Trophoblast cell (in vitro differentiated cells and primary cell): ENCODE measurements at regions not wholly inside any gene's neighbourhood (a gene's known extent, or its start where the extent isn't known, plus 50 kb on each side); places are given as distances from the start of the nearest gene placed in this dataset.

ENCODE experiments used
- DNase-seq, 2 donors: peaks; one replicate each; pipeline ENCODE4 v3.0.0-alpha.2; 2016
- H2AFZ ChIP-seq: 2 replicates; pipeline ENCODE4 v1.6.1; 2013; ENCODE audit warnings: low read length, moderate library complexity, mild to moderate bottlenecking; ENCODE audit not compliant: insufficient read depth, poor library complexity
- H2AK5ac ChIP-seq: 2 replicates; pipeline ENCODE4 v1.6.1; 2013; ENCODE audit warnings: mild to moderate bottlenecking, low read length
- H2BK120ac ChIP-seq: 2 replicates; pipeline ENCODE4 v1.6.1; 2013; ENCODE audit warnings: low read length, mild to moderate bottlenecking, moderate library complexity; ENCODE audit not compliant: insufficient read depth, poor library complexity
- H2BK12ac ChIP-seq: 2 replicates; pipeline ENCODE4 v1.6.1; 2013; ENCODE audit warnings: mild to moderate bottlenecking, low read length, moderate library complexity
- H2BK5ac ChIP-seq: 2 replicates; pipeline ENCODE4 v1.6.1; 2013; ENCODE audit warnings: low read length, low read depth, moderate library complexity, mild to moderate bottlenecking; ENCODE audit not compliant: poor library complexity
- H3K14ac ChIP-seq: 2 replicates; pipeline ENCODE4 v1.6.1; 2013; ENCODE audit warnings: mild to moderate bottlenecking, low read length
- H3K18ac ChIP-seq: 2 replicates; pipeline ENCODE4 v1.6.1; 2013; ENCODE audit warnings: mild to moderate bottlenecking, low read length
- H3K23ac ChIP-seq: 2 replicates; pipeline ENCODE4 v1.6.1; 2013; ENCODE audit warnings: low read length
- H3K27ac ChIP-seq: 2 replicates; pipeline ENCODE4 v1.5.1; 2013; ENCODE audit warnings: low read depth, mild to moderate bottlenecking, inconsistent platforms, low read length, moderate library complexity
- H3K27me3 ChIP-seq: 2 replicates; pipeline ENCODE4 v1.6.1; 2013; ENCODE audit warnings: inconsistent platforms, mild to moderate bottlenecking, low read length, moderate library complexity; ENCODE audit not compliant: insufficient read depth
- H3K36me3 ChIP-seq, 2 experiments: 1 replicate in 1 of 2; 2 replicates in 1 of 2; pipeline ENCODE4 v1.6.1; 2013; ENCODE audit warnings: low read length in 2 of 2, mild to moderate bottlenecking in 2 of 2, moderate library complexity in 1 of 2; ENCODE audit not compliant: insufficient read depth in 2 of 2, control insufficient read depth in 1 of 2
- H3K4ac ChIP-seq: 2 replicates; pipeline ENCODE4 v1.6.1; 2013; ENCODE audit warnings: low read depth, mild to moderate bottlenecking, low read length, moderate library complexity
- H3K4me1 ChIP-seq, 2 experiments: 1 replicate in 1 of 2; 2 replicates in 1 of 2; pipeline ENCODE4 v1.6.1; 2013; ENCODE audit warnings: low read length in 2 of 2, mild to moderate bottlenecking in 2 of 2, moderate library complexity in 1 of 2; ENCODE audit not compliant: insufficient read depth in 2 of 2, control insufficient read depth in 1 of 2
- H3K4me2 ChIP-seq: 2 replicates; pipeline ENCODE4 v1.6.1; 2013; ENCODE audit warnings: inconsistent platforms, mild to moderate bottlenecking, low read length, moderate library complexity
- H3K4me3 ChIP-seq: 2 replicates; pipeline ENCODE4 v1.5.1; 2013; ENCODE audit warnings: mild to moderate bottlenecking, low read depth, low read length, inconsistent platforms
- H3K79me1 ChIP-seq: one replicate; pipeline ENCODE4 v1.6.1; 2013; ENCODE audit warnings: low read length
- H3K79me2 ChIP-seq: 2 replicates; pipeline ENCODE4 v1.6.1; 2013; ENCODE audit warnings: low read length, mild to moderate bottlenecking; ENCODE audit not compliant: control insufficient read depth, insufficient read depth, poor library complexity
- H3K9ac ChIP-seq: 2 replicates; pipeline ENCODE4 v1.6.1; 2013; ENCODE audit warnings: mild to moderate bottlenecking, low read length
- H3K9me3 ChIP-seq: 2 replicates; pipeline ENCODE4 v1.6.1; 2013; ENCODE audit warnings: low read depth, mild to moderate bottlenecking, control low read depth, inconsistent platforms, low read length; ENCODE audit not compliant: insufficient read depth
- H4K12ac ChIP-seq: 2 replicates; pipeline ENCODE4 v1.6.1; 2013; ENCODE audit warnings: low read depth, mild to moderate bottlenecking, low read length, moderate library complexity
- H4K8ac ChIP-seq: 2 replicates; pipeline ENCODE4 v1.6.1; 2013; ENCODE audit warnings: low read depth, mild to moderate bottlenecking, low read length, moderate library complexity
- H4K91ac ChIP-seq: one replicate; pipeline ENCODE4 v1.6.1; 2013; ENCODE audit warnings: low read depth, mild to moderate bottlenecking, low read length, moderate library complexity
- WGBS: extraction: QIAGEN DNeasy Blood & Tissue Kit; methylation state at CpG from one replicate; pipeline ENCODE4 v1.1.7; 2013; ENCODE audit warnings: missing lambda C conversion rate; ENCODE audit not compliant: insufficient read length, insufficient coverage; ENCODE audit errors: extremely low coverage; 5-methylcytosine and 5-hydroxymethylcytosine counted together

GRCh38 chr1:191669629-191670028 is 488.6 kb upstream of the RGS18 start:
- no peak overlapping the region for H3K9ac ChIP-seq
- H3K36me3 ChIP-seq: no peaks in the 10 kb centered on the region
- H2BK120ac ChIP-seq: no peak overlapping the region
- H3K4ac ChIP-seq: no peak overlapping the region
- no peaks in the 10 kb centered on the region for H3K79me2 ChIP-seq
- no peak overlapping the region for H3K27ac ChIP-seq
- no peak overlapping the region for H3K14ac ChIP-seq
- H3K4me1 ChIP-seq: no peaks in the 10 kb centered on the region
- no peaks in the 10 kb centered on the region for H3K27me3 ChIP-seq
- H3K4me2 ChIP-seq: no peak overlapping the region
- H2BK5ac ChIP-seq: no peak overlapping the region
- no peak overlapping the region for H2BK12ac ChIP-seq
- no peaks in the 10 kb centered on the region for H3K79me1 ChIP-seq
- H4K8ac ChIP-seq: no peak overlapping the region
- no peak overlapping the region for H2AFZ ChIP-seq
- H4K12ac ChIP-seq: no peak overlapping the region
- DNase-seq: no peak
- no peak overlapping the region for H3K23ac ChIP-seq
- H3K4me3 ChIP-seq: no peak overlapping the region
- no peaks in the 10 kb centered on the region for H3K9me3 ChIP-seq
- no CpG with 5 or more reads among the region's 2 CpGs for WGBS
- no peak overlapping the region for H3K18ac ChIP-seq
- no peak overlapping the region for H2AK5ac ChIP-seq
- no peak overlapping the region for H4K91ac ChIP-seq

- Histone ChIP-seq H3K36me3 (no peaks in the 10 kb centered on the region), H4K12ac (no peak overlapping the region), H3K4me3 (no peak overlapping the region), H2AFZ (no peak overlapping the region), H3K4ac (no peak overlapping the region), H2BK120ac (no peak overlapping the region), H2AK5ac (no peak overlapping the region), H4K8ac (no peak overlapping the region), H3K27me3 (no peaks in the 10 kb centered on the region), H3K14ac (no peak overlapping the region), H3K9ac (no peak overlapping the region), H2BK5ac (no peak overlapping the region), H4K91ac (no peak overlapping the region), H2BK12ac (no peak overlapping the region), H3K27ac (no peak overlapping the region), H3K4me1 (no peaks in the 10 kb centered on the region), H3K18ac (no peak overlapping the region), H3K9me3 (no peaks in the 10 kb centered on the region), H3K23ac (no peak overlapping the region), H3K4me2 (no peak overlapping the region), H3K79me1 (no peaks in the 10 kb centered on the region), H3K79me2 (no peaks in the 10 kb centered on the region)
- no peak for DNase-seq
- no CpG with 5 or more reads among the region's 2 CpGs for WGBS
These were observed 487.0 kb upstream of the RGS18 start for GRCh38 chr1:191671236-191671635.

- Histone ChIP-seq H3K18ac (no peak overlapping the region), H3K4me1 (no peaks in the 10 kb centered on the region), H2AK5ac (no peak overlapping the region), H3K79me1 (no peaks in the 10 kb centered on the region), H3K4ac (no peak overlapping the region), H3K9me3 (no peaks in the 10 kb centered on the region), H3K27ac (no peak overlapping the region), H4K91ac (no peak overlapping the region), H3K14ac (no peak overlapping the region), H3K36me3 (no peaks in the 10 kb centered on the region), H3K23ac (no peak overlapping the region), H4K12ac (no peak overlapping the region), H3K4me2 (no peak overlapping the region), H3K79me2 (no peaks in the 10 kb centered on the region), H3K4me3 (no peak overlapping the region), H2BK5ac (no peak overlapping the region), H2BK120ac (no peak overlapping the region), H2AFZ (no peak overlapping the region), H3K27me3 (no peaks in the 10 kb centered on the region), H2BK12ac (no peak overlapping the region), H4K8ac (no peak overlapping the region), H3K9ac (no peak overlapping the region)
- DNase-seq: no peak
- WGBS: no CpG with 5 or more reads among the region's 1 CpG
These were observed 483.6 kb upstream of the RGS18 start for GRCh38 chr1:191674626-191675179.

DNA sequence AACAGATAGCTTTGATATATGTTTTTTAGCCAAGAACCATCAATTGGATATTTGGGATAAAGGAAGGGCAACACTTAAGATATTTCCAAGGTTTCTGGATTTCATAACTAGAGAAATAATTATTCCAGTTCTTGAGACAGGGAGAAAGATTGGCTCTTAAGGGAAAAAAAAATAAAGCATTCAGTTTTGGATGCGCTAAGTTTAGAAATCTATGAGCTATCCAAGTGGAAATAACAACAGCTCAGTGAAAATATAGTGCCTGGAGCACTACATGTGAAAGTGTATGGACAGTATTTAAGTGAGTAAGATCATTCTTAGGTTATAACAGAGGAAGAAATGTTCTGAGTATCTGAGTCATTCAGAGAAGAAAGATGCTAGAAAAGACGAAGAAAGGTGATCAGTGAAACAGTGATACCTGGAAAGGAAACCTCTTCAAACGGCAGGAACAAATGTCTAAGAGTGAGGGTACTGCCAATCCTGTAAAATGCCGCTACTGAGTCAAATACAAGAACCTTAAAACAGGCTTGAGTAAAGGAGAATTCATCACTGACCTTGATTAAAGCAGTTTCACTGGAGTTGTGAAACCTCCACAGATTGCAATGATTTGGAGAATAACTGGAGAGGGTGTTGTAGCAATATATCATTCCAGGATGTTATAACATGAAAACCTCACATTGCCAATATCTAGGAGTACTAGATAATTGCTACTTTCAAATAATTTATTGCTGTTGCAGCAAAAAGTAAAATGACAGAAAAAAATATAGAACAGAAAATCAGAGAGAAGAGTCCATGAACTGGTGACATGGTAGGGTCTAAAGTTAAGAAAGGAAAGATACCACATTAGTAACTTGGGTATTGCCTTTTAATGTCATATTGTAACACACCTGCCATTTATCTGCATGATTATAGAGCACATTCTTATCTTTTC is 482.1 kb upstream of the RGS18 start:
- Histone ChIP-seq H3K4ac (no peak overlapping the region), H3K27me3 (no peaks in the 10 kb centered on the region), H4K91ac (no peak overlapping the region), H3K27ac (no peak overlapping the region), H3K23ac (no peak overlapping the region), H3K9me3 (no peaks in the 10 kb centered on the region), H3K18ac (no peak overlapping the region), H3K79me2 (no peaks in the 10 kb centered on the region), H4K12ac (no peak overlapping the region), H2AK5ac (no peak overlapping the region), H3K36me3 (no peaks in the 10 kb centered on the region), H3K79me1 (no peaks in the 10 kb centered on the region), H3K14ac (no peak overlapping the region), H3K4me2 (no peak overlapping the region), H2BK120ac (no peak overlapping the region), H2BK5ac (no peak overlapping the region), H3K9ac (no peak overlapping the region), H2AFZ (no peak overlapping the region), H3K4me3 (no peak overlapping the region), H2BK12ac (no peak overlapping the region), H3K4me1 (no peaks in the 10 kb centered on the region), H4K8ac (no peak overlapping the region)
- no CpG with 5 or more reads among the region's 4 CpGs for WGBS
- DNase-seq: no peak
